ENCODE measurements at regions not wholly inside any gene's neighbourhood (a gene's known extent, or its start where the extent isn't known, plus 50 kb on each side); places are given as distances from the start of the nearest gene placed in this dataset.

- no peak for DNase-seq (ENCODE audit: low read depth)
These were observed 219.9 kb downstream of the BRD1 start for GRCh38 chr22:49607821-49608220.

GRCh38 chr22:49606562-49607290 lies 220.9 kb downstream of the BRD1 start:
- no peak for DNase-seq (ENCODE audit: low read depth)

- no peak for DNase-seq (ENCODE audit: low read depth)
These were observed 222.9 kb downstream of the BRD1 start for GRCh38 chr22:49604732-49605302.

GRCh38 chr22:49603016-49603415 lies 224.7 kb downstream of the BRD1 start:
- no peak for DNase-seq (ENCODE audit: low read depth)

GRCh38 chr22:49602481-49602880 lies 225.2 kb downstream of the BRD1 start:
- DNase-seq (ENCODE audit: low read depth): no peak

- no peak for DNase-seq (ENCODE audit: low read depth)
These were observed 225.9 kb downstream of the BRD1 start for GRCh38 chr22:49601614-49602321.

- no peak for DNase-seq (ENCODE audit: low read depth)
These were observed 226.7 kb downstream of the BRD1 start for GRCh38 chr22:49600891-49601431.

GRCh38 chr22:49600468-49600867 lies 227.2 kb downstream of the BRD1 start:
- no peak for DNase-seq (ENCODE audit: low read depth)

GRCh38 chr22:49599691-49600455 lies 227.8 kb downstream of the BRD1 start:
- DNase-seq (ENCODE audit: low read depth): no peak

GRCh38 chr22:49599039-49599438 lies 228.6 kb downstream of the BRD1 start:
- DNase-seq (ENCODE audit: low read depth): no peak

GRCh38 chr22:49598338-49598737 lies 229.3 kb downstream of the BRD1 start:
- DNase-seq (ENCODE audit: low read depth): no peak

- DNase-seq (ENCODE audit: low read depth): no peak
These were observed 230.1 kb downstream of the BRD1 start for GRCh38 chr22:49597428-49598039.

GRCh38 chr22:49595465-49596078 lies 232.1 kb downstream of the BRD1 start:
- DNase-seq (ENCODE audit: low read depth): no peak

GRCh38 chr22:49594078-49594477 lies 233.6 kb downstream of the BRD1 start:
- no peak for DNase-seq (ENCODE audit: low read depth)

GRCh38 chr22:49593509-49593908 lies 234.2 kb downstream of the BRD1 start:
- no peak for DNase-seq (ENCODE audit: low read depth)

- DNase-seq (ENCODE audit: low read depth): peak; percentile 10
These were observed 234.7 kb downstream of the BRD1 start for GRCh38 chr22:49592780-49593501.

- no peak for DNase-seq (ENCODE audit: low read depth)
These were observed 236.7 kb downstream of the BRD1 start for GRCh38 chr22:49590851-49591445.

- no peak for DNase-seq (ENCODE audit: low read depth)
These were observed 237.3 kb downstream of the BRD1 start for GRCh38 chr22:49590381-49590780.

GRCh38 chr22:49589811-49590210 lies 237.9 kb downstream of the BRD1 start:
- DNase-seq (ENCODE audit: low read depth): no peak

GRCh38 chr22:49589301-49589700 lies 238.4 kb downstream of the BRD1 start:
- DNase-seq (ENCODE audit: low read depth): no peak
